ENCODE measurements at regions not wholly inside any gene's neighbourhood (a gene's known extent, or its start where the extent isn't known, plus 50 kb on each side); places are given as distances from the start of the nearest gene placed in this dataset.

GRCh38 chr5:35468811-35469210, 148.9 kb upstream of the SPEF2 start:
- no peaks in the 10 kb centered on the region for H3K27me3 ChIP-seq (replicated peaks)
- TF ChIP-seq CTCF (IDR thresholded peaks at IDR 0.05; ENCODE audit: low read depth, low read length, missing control alignments), result no peak
- no peak overlapping the region for H3K4me3 ChIP-seq (ENCODE audit: low read depth, low read length)
- no peak for DNase-seq
- in situ Hi-C loops (cut with HindIII; ENCODE audit: low pct_ligation_motif_present, low sequenced_read_pairs), result no loop called here
- no peak overlapping the region for H3K27ac ChIP-seq
- H3K36me3 ChIP-seq (replicated peaks), result no peaks in the 10 kb centered on the region

- in situ Hi-C loops (cut with HindIII; ENCODE audit: low pct_ligation_motif_present, low sequenced_read_pairs), result no loop called here
Measured at GRCh38 chr5:35466746-35467145, 150.9 kb upstream of the SPEF2 start.

GRCh38 chr5:35464757-35465156, 152.9 kb upstream of the SPEF2 start:
- in situ Hi-C loops (cut with HindIII; ENCODE audit: low pct_ligation_motif_present, low sequenced_read_pairs), result no loop called here
- Histone ChIP-seq H3K27me3 (replicated peaks) (no peaks in the 10 kb centered on the region), H3K4me3 (ENCODE audit: low read depth, low read length) (no peak overlapping the region), H3K36me3 (replicated peaks) (no peaks in the 10 kb centered on the region), H3K27ac (no peak overlapping the region)
- TF ChIP-seq CTCF (IDR thresholded peaks at IDR 0.05; ENCODE audit: low read depth, low read length, missing control alignments), result no peak
- no peak for DNase-seq

More at GRCh38 chr5:35466746-35467145, 150.9 kb upstream of the SPEF2 start:
- Histone ChIP-seq H3K27ac (no peak overlapping the region), H3K36me3 (replicated peaks) (no peaks in the 10 kb centered on the region), H3K27me3 (replicated peaks) (no peaks in the 10 kb centered on the region), H3K4me3 (ENCODE audit: low read depth, low read length) (no peak overlapping the region)
- no peak for TF ChIP-seq CTCF (IDR thresholded peaks at IDR 0.05; ENCODE audit: low read depth, low read length, missing control alignments)
- no peak for DNase-seq

- no peak for DNase-seq
- no peaks in the 10 kb centered on the region for H3K27me3 ChIP-seq (replicated peaks)
- no peak for TF ChIP-seq CTCF (IDR thresholded peaks at IDR 0.05; ENCODE audit: low read depth, low read length, missing control alignments)
- in situ Hi-C loops (cut with HindIII; ENCODE audit: low pct_ligation_motif_present, low sequenced_read_pairs), result no loop called here
- H3K27ac ChIP-seq, result no peak overlapping the region
- no peaks in the 10 kb centered on the region for H3K36me3 ChIP-seq (replicated peaks)
- no peak overlapping the region for H3K4me3 ChIP-seq (ENCODE audit: low read depth, low read length)
Measured at GRCh38 chr5:35461530-35461929, 156.1 kb upstream of the SPEF2 start.

- Histone ChIP-seq H3K27ac (no peak overlapping the region), H3K27me3 (replicated peaks) (no peaks in the 10 kb centered on the region), H3K36me3 (replicated peaks) (no peaks in the 10 kb centered on the region), H3K4me3 (ENCODE audit: low read depth, low read length) (no peak overlapping the region)
- DNase-seq, result no peak
- no peak for TF ChIP-seq CTCF (IDR thresholded peaks at IDR 0.05; ENCODE audit: low read depth, low read length, missing control alignments)
- in situ Hi-C loops (cut with HindIII; ENCODE audit: low pct_ligation_motif_present, low sequenced_read_pairs), result no loop called here
Measured at GRCh38 chr5:35458824-35459207, 158.8 kb upstream of the SPEF2 start.
